ENCODE measurements at regions not wholly inside any gene's neighbourhood (a gene's known extent, or its start where the extent isn't known, plus 50 kb on each side); places are given as distances from the start of the nearest gene placed in this dataset.

GRCh38 chr20:6616421-6616820 is 151.1 kb upstream of the BMP2 start:
- TF ChIP-seq CTCF (IDR thresholded peaks at IDR 0.05; ENCODE audit: low read depth, low read length): no peak
- no peak overlapping the region for H3K4me3 ChIP-seq (ENCODE audit: low read depth, low read length)

DNA sequence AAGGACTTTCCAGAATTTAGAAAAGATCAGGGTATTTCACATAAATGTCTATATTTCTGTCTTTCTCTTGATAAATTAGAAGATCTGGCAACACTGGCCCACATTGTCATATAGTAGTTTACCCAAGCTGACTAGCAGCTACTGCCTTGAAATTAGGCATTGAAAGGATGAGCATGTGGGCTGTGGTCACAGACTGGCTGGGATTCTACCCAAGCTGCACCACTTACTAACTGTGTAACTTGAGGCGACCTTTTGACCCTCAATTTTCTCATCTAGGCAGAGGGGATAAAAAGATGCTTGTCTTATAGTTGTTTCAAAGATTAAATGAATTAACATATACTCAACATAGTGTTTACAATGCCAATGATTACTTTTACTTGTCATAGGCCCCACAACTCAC is 152.7 kb upstream of the BMP2 start:
- TF ChIP-seq CTCF (IDR thresholded peaks at IDR 0.05; ENCODE audit: low read depth, low read length): no peak

GRCh38 chr20:6613280-6613861 is 154.1 kb upstream of the BMP2 start:
- no peak for TF ChIP-seq CTCF (IDR thresholded peaks at IDR 0.05; ENCODE audit: low read depth, low read length)
- no peak overlapping the region for H3K4me3 ChIP-seq (ENCODE audit: low read depth, low read length)

More for the DNA sequence above, 152.7 kb upstream of the BMP2 start:
- H3K4me3 ChIP-seq (ENCODE audit: low read depth, low read length): no peak overlapping the region

DNA sequence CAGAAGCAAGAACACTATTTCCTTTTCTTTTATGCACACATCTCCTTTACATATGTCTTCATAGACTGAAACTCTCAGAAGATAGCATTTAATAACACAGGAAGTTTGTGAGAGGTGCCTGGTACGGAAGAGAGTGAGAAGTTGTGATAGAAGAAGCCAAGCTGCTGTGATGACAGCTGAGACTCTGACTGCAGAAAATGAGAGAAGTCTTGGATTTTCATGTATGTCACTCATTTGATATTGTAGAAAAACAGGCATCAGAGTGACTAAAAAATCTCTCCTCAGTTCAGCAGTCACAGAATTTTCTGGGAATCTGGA is 154.9 kb upstream of the BMP2 start:
- no peak for TF ChIP-seq CTCF (IDR thresholded peaks at IDR 0.05; ENCODE audit: low read depth, low read length)
- no peak overlapping the region for H3K4me3 ChIP-seq (ENCODE audit: low read depth, low read length)

GRCh38 chr20:6611911-6612605 is 155.4 kb upstream of the BMP2 start:
- TF ChIP-seq CTCF (IDR thresholded peaks at IDR 0.05; ENCODE audit: low read depth, low read length): no peak
- H3K4me3 ChIP-seq (ENCODE audit: low read depth, low read length): no peak overlapping the region

GRCh38 chr20:6606651-6607050 is 160.8 kb upstream of the BMP2 start:
- no peak overlapping the region for H3K4me3 ChIP-seq (ENCODE audit: low read depth, low read length)
- TF ChIP-seq CTCF (IDR thresholded peaks at IDR 0.05; ENCODE audit: low read depth, low read length): no peak

DNA sequence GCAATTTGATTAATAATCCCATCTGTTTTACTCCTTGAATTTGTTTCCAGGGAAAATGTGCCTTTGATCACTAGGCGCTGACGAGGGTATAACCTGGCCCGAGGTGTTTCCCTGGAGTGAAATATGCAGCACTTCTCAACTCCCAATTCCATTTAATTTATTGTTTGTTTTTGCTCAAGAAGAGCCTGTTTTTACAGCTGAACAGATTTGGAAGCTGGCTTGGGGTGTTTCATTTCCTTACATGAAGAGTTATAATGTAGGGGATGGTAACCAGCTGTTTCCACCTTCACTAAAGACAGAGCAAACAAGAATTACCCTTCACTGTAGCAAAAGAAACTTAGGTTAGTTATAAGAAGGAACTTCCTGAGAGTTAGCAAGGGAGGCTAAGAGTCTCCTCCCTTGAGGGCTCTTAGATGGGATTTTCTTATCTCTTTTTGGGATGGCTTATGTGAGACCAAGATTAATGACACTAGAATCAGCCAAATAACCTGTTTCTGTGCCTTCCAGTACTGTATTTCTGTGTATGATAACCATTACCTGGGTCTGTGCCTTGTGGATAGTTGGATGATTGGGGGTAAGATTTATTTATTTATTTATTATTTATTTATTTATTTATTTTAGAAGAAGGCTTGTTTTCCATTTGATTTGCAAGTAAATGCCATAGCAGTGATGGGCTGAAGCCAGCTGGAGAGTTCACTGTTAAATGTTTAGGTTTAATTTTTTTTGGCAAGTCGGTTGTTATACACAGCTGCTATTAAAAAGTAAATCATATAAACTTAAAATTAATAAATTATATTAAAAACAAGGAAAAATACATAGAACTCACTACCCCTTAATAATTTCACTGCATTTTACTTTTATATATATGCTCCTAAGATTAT is 162.2 kb upstream of the BMP2 start:
- no peak overlapping the region for H3K4me3 ChIP-seq (ENCODE audit: low read depth, low read length)
- TF ChIP-seq CTCF (IDR thresholded peaks at IDR 0.05; ENCODE audit: low read depth, low read length): no peak

Data from WI38 (cell line).